Brain pericyte (primary cell): ENCODE measurements at regions not wholly inside any gene's neighbourhood (a gene's known extent, or its start where the extent isn't known, plus 50 kb on each side); places are given as distances from the start of the nearest gene placed in this dataset.
A peak's percentile ranks its signal among the peaks of the same experiment; 100 is the strongest.

Source experiments
- DNase-seq: peaks from one replicate; pipeline ENCODE4 v3.0.0-alpha.2; 2012; ENCODE audit warnings: low read depth, low spot score

- no peak for DNase-seq
These were observed 112.8 kb upstream of the PSMD7 start for GRCh38 chr16:74183601-74184360.

- peak; percentile 27 for DNase-seq
These were observed 126.8 kb upstream of the PSMD7 start for GRCh38 chr16:74169687-74170376.

GRCh38 chr16:74169066-74169465, 127.5 kb upstream of the PSMD7 start:
- no peak for DNase-seq

- DNase-seq: no peak
These were observed 128.2 kb upstream of the PSMD7 start for GRCh38 chr16:74168445-74168844.

- DNase-seq: no peak
These were observed 130.2 kb upstream of the PSMD7 start for GRCh38 chr16:74166456-74166855.

GRCh38 chr16:74165566-74166080, 131.0 kb upstream of the PSMD7 start:
- no peak for DNase-seq

- no peak for DNase-seq
These were observed 135.9 kb upstream of the PSMD7 start for GRCh38 chr16:74160759-74161158.

GRCh38 chr16:74153773-74154172, 142.8 kb upstream of the PSMD7 start:
- no peak for DNase-seq

GRCh38 chr16:74146643-74147042, 150.0 kb upstream of the PSMD7 start:
- DNase-seq: no peak

- DNase-seq: no peak
These were observed 153.4 kb upstream of the PSMD7 start for GRCh38 chr16:74143171-74143570.

GRCh38 chr16:74141015-74141414, 155.6 kb upstream of the PSMD7 start:
- no peak for DNase-seq

GRCh38 chr16:74140557-74140956, 156.1 kb upstream of the PSMD7 start:
- no peak for DNase-seq

- no peak for DNase-seq
These were observed 172.8 kb upstream of the PSMD7 start for GRCh38 chr16:74123826-74124225.

GRCh38 chr16:74123195-74123594, 173.4 kb upstream of the PSMD7 start:
- no peak for DNase-seq

GRCh38 chr16:74117798-74118197, 178.8 kb upstream of the PSMD7 start:
- no peak for DNase-seq

GRCh38 chr16:74113545-74113944, 183.1 kb upstream of the PSMD7 start:
- no peak for DNase-seq

- no peak for DNase-seq
These were observed 185.1 kb upstream of the PSMD7 start for GRCh38 chr16:74111456-74111982.

GRCh38 chr16:74107795-74108610, 188.6 kb upstream of the PSMD7 start:
- DNase-seq: no peak

GRCh38 chr16:74104022-74104421, 192.6 kb upstream of the PSMD7 start:
- no peak for DNase-seq

GRCh38 chr16:74101379-74102137, 195.1 kb upstream of the PSMD7 start:
- DNase-seq: no peak
